Right lobe of liver (tissue), 6 donors: ENCODE measurements at regions not wholly inside any gene's neighbourhood (a gene's known extent, or its start where the extent isn't known, plus 50 kb on each side); places are given as distances from the start of the nearest gene placed in this dataset.

ENCODE experiments used
- ATAC-seq, 4 donors: fragments of 200-7000 bp; cut with Tn5 transposase; one replicate each; pipeline ENCODE4 v1.9.1; 2020; ENCODE audit warnings: mild to moderate bottlenecking in 4 of 4, moderate library complexity in 4 of 4
- DNase-seq, 3 donors: peaks; one replicate each; pipeline ENCODE4 v3.0.0-alpha.2; 2020
- H3K27ac ChIP-seq, 3 donors: fragments of 200-600 bp; one replicate each; pipeline ENCODE4 v1.8.0; 2022
- H3K27me3 ChIP-seq, 2 donors: fragments of 200-600 bp; one replicate each; pipeline ENCODE4 v1.8.0; 2022
- H3K36me3 ChIP-seq, 4 donors: fragments of 200-600 bp; sonication (generic) in 1 of 4; one replicate each; pipeline versions ENCODE4 v1.5.1 to v1.8.0; 2017 to 2022; ENCODE audit warnings: control low read depth in 1 of 4
- H3K4me1 ChIP-seq, 4 donors: fragments of 200-600 bp; sonication (generic) in 1 of 4; one replicate each; pipeline versions ENCODE4 v1.5.1 to v1.8.0; 2017 to 2022; ENCODE audit warnings: control low read depth in 1 of 4
- H3K4me3 ChIP-seq, 3 donors: fragments of 200-600 bp; one replicate each; pipeline ENCODE4 v1.8.0; 2022
- H3K9me3 ChIP-seq, 4 donors: fragments of 200-600 bp; sonication (generic) in 1 of 4; one replicate each; pipeline versions ENCODE4 v1.5.1 to v1.8.0; 2017 to 2022; ENCODE audit warnings: control low read depth in 1 of 4
- POLR2A ChIP-seq: fragments of 450-650 bp; IDR thresholded peaks from one replicate; pipeline ENCODE4 v1.6.1; 2017; ENCODE audit warnings: antibody characterized with exemption, mild to moderate bottlenecking
- WGBS: methylation state at CpG from one replicate; pipeline ENCODE4 v1.1.6; 2018; ENCODE audit warnings: low coverage, low lambda C conversion rate; ENCODE audit not compliant: insufficient coverage; ENCODE audit errors: missing lambda C conversion rate; 5-methylcytosine and 5-hydroxymethylcytosine counted together
- intact Hi-C, 2 donors: fragments of 100-400 bp; cut with DNase I; formaldehyde crosslinking; loops; one replicate each; pipeline versions ENCODE4 v1.11.2 to v1.14.1; 2022
- TF ChIP-seq, protein P1 (sequence below), 4 donors: fragments of 200-600 bp in 3 of 4; fragments of 450-650 bp in 1 of 4; IDR thresholded peaks; one replicate each; pipeline versions ENCODE4 v1.5.1 to v1.8.0; 2016 to 2022; ENCODE audit warnings: antibody characterized with exemption in 4 of 4, mild to moderate bottlenecking in 2 of 4
- donor health status: DM: no; HTN: yes; CAD: no.
- donor health status: DM: no; HTN: no; CAD: no.
- donor health status: DM: no; HTN: no; CAD: no.
- donor health status: DM: no; HTN: yes; CAD: no.
- donor health status: DM: no; HTN: yes; CAD: no.

DNA sequence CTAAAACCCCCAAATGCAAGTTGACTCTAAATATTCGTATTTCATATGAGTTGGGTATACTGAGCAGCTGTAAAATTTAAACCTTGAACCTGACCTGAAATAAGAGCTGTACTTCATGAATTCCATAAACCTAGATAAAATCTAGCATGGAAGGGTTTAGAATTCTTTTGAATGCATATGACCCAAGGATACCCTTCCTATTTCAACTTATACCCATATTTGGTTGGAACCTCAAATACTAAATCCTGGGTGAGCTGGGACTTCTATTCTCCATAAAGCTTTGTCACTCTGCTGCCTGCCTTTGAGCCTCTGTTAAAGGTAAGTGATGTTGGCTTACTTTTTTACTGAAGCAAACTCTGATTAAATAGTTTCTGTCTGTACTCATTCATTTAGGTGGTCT is 994.6 kb downstream of the SUCLG1 start:
- Histone ChIP-seq H3K4me1 (no peaks in the 10 kb centered on the region), H3K27me3 (no peaks in the 10 kb centered on the region), H3K36me3 (no peaks in the 10 kb centered on the region), H3K4me3 (no peak overlapping the region), H3K27ac (no peak overlapping the region), H3K9me3 (no peaks in the 10 kb centered on the region)
- intact Hi-C loops = no loop called here
- TF ChIP-seq, protein P1, sequence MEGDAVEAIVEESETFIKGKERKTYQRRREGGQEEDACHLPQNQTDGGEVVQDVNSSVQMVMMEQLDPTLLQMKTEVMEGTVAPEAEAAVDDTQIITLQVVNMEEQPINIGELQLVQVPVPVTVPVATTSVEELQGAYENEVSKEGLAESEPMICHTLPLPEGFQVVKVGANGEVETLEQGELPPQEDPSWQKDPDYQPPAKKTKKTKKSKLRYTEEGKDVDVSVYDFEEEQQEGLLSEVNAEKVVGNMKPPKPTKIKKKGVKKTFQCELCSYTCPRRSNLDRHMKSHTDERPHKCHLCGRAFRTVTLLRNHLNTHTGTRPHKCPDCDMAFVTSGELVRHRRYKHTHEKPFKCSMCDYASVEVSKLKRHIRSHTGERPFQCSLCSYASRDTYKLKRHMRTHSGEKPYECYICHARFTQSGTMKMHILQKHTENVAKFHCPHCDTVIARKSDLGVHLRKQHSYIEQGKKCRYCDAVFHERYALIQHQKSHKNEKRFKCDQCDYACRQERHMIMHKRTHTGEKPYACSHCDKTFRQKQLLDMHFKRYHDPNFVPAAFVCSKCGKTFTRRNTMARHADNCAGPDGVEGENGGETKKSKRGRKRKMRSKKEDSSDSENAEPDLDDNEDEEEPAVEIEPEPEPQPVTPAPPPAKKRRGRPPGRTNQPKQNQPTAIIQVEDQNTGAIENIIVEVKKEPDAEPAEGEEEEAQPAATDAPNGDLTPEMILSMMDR (IDR thresholded peaks at IDR 0.05) = no peak
- no peak for TF ChIP-seq POLR2A
- 74% methylated on average over 1 of the region's 1 CpG for WGBS
- DNase-seq (no peak), ATAC-seq (no peak)

DNA sequence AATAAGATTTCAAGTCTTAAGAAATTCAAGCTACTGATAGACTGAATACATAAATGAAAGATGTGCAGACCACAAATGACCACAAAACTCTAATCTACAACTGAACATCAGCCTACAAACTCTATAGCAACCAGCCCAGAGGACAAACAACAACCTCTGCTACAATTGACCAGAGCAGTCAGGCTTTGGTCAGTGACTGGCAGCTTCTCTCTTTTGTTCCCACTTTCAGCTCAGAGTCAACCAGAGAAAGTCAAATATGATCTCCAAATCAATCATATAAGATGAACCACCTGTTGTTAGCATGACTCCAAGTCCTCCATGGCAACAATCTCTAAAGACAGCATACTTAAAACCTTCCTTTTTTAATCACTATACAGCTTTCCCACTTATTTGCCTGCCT is 996.2 kb downstream of the SUCLG1 start:
- H3K9me3 ChIP-seq = no peaks in the 10 kb centered on the region
- no peaks in the 10 kb centered on the region for H3K36me3 ChIP-seq
- no peak for ATAC-seq
- TF ChIP-seq, protein P1 (IDR thresholded peaks at IDR 0.05) = no peak
- TF ChIP-seq POLR2A = no peak
- H3K27me3 ChIP-seq = no peaks in the 10 kb centered on the region
- no peaks in the 10 kb centered on the region for H3K4me1 ChIP-seq
- DNase-seq = no peak
- no peak overlapping the region for H3K4me3 ChIP-seq
- intact Hi-C loops = no loop called here
- H3K27ac ChIP-seq = no peak overlapping the region

DNA sequence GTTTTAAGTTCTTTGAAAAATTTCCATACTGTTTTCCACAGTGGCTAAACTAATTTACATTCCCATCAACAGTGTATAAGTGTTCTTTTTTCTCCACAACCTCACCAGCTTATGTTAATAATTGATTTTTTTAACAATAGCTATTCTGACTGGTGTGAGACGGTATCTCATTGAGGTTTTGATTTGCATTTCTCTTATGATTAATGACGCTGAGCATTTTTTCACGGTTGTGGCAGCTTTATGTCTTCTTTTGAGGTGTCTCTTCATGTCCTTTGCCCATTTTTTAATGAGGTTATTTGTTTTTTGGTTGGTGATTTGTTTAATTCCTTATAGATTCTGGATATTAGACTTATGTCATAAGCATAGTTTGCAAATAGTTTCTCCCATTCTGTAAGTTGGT is 997.9 kb downstream of the SUCLG1 start:
- H3K27ac ChIP-seq = no peak overlapping the region
- H3K27me3 ChIP-seq = no peaks in the 10 kb centered on the region
- no peak for TF ChIP-seq POLR2A
- TF ChIP-seq, protein P1 (IDR thresholded peaks at IDR 0.05) = no peak
- ATAC-seq (no peak), DNase-seq (no peak)
- H3K4me1 ChIP-seq = no peaks in the 10 kb centered on the region
- no peaks in the 10 kb centered on the region for H3K36me3 ChIP-seq
- H3K9me3 ChIP-seq = no peaks in the 10 kb centered on the region
- intact Hi-C loops = no loop called here
- H3K4me3 ChIP-seq = no peak overlapping the region
- 87% methylated on average over 3 of the region's 3 CpGs for WGBS

DNA sequence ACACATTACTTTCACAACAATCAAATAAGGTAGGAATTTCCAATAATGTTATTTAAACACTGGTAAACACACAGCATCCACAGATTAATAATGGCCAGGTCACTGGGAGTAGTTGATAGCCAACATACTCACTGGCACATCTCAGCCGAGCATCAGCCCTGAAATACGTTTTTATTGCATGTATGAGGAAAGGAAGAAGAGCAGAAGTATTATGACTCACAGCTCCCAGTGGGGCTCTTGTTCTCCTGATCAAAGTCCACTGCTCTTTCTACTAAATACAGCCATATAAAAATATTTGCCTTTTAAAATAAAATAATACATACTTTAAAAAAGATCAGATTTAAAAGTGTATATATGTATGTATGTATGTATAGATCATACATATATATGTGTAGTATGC is 999.6 kb downstream of the SUCLG1 start:
- Histone ChIP-seq H3K27me3 (no peaks in the 10 kb centered on the region), H3K4me1 (no peaks in the 10 kb centered on the region), H3K9me3 (no peaks in the 10 kb centered on the region), H3K27ac (no peak overlapping the region), H3K4me3 (no peak overlapping the region), H3K36me3 (no peaks in the 10 kb centered on the region)
- intact Hi-C loops = no loop called here
- TF ChIP-seq POLR2A = no peak
- TF ChIP-seq, protein P1 (IDR thresholded peaks at IDR 0.05) = no peak
- DNase-seq (no peak), ATAC-seq (no peak)
- 58% methylated on average over 2 of the region's 2 CpGs for WGBS

DNA sequence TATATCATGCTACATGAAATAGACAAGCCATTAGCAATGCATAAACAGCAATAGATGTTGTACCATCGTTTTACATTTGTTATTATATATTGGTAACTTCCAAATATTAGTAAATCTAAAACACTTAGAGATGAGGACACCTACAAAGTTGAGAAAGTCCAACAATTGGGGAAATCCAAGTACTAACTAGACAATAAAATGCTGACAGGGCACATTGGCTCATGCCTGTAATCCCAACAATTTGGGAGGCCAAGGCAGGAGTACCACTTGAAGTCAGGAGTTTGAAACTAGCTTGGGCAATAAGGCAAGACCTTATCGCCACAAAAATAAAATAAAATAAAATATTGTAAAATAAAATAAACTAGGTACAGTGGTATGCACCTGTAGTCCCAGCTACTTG is 1023.1 kb downstream of the SUCLG1 start:
- TF ChIP-seq POLR2A = no peak
- TF ChIP-seq, protein P1 (IDR thresholded peaks at IDR 0.05) = no peak
- intact Hi-C loops = no loop called here
- Histone ChIP-seq H3K36me3 (no peaks in the 10 kb centered on the region), H3K27ac (no peak overlapping the region), H3K4me1 (no peaks in the 10 kb centered on the region), H3K9me3 (no peaks in the 10 kb centered on the region), H3K27me3 (no peaks in the 10 kb centered on the region), H3K4me3 (no peak overlapping the region)
- WGBS = 70% methylated on average over 2 of the region's 2 CpGs
- DNase-seq (no peak), ATAC-seq (no peak)
